ENCODE measurements at regions not wholly inside any gene's neighbourhood (a gene's known extent, or its start where the extent isn't known, plus 50 kb on each side); places are given as distances from the start of the nearest gene placed in this dataset.

GRCh38 chr5:24737163-24737562 lies 92.4 kb upstream of the CDH10 start:
- Histone ChIP-seq H3K27ac (no peak overlapping the region), H3K9ac (ENCODE audit: insufficient read length) (no peak overlapping the region), H3K36me3 (ENCODE audit: insufficient read depth, low read length) (no peaks in the 10 kb centered on the region), H3K4me3 (no peak overlapping the region), H3K9me3 (ENCODE audit: low read depth, low read length) (no peaks in the 10 kb centered on the region)
- TF ChIP-seq POLR2AphosphoS5 (IDR thresholded peaks at IDR 0.05; ENCODE audit: borderline replicate concordance, low read depth, low read length) (no peak), FOXP2 (optimal IDR thresholded peaks at IDR 0.05; ENCODE audit: control extremely low read depth, extremely low read length, insufficient read depth) (no peak), EZH2 (IDR thresholded peaks at IDR 0.05) (no peak)
- no peak for DNase-seq (ENCODE audit: low read depth, low spot score)

GRCh38 chr5:24735284-24735683 lies 90.5 kb upstream of the CDH10 start:
- no peak for DNase-seq (ENCODE audit: low read depth, low spot score)
- Histone ChIP-seq H3K9ac (ENCODE audit: insufficient read length) (no peak overlapping the region), H3K4me3 (no peak overlapping the region), H3K36me3 (ENCODE audit: insufficient read depth, low read length) (no peaks in the 10 kb centered on the region), H3K9me3 (ENCODE audit: low read depth, low read length) (no peaks in the 10 kb centered on the region), H3K27ac (no peak overlapping the region)
- TF ChIP-seq POLR2AphosphoS5 (IDR thresholded peaks at IDR 0.05; ENCODE audit: borderline replicate concordance, low read depth, low read length) (no peak), FOXP2 (optimal IDR thresholded peaks at IDR 0.05; ENCODE audit: control extremely low read depth, extremely low read length, insufficient read depth) (no peak), EZH2 (IDR thresholded peaks at IDR 0.05) (no peak)

- TF ChIP-seq FOXP2 (optimal IDR thresholded peaks at IDR 0.05; ENCODE audit: control extremely low read depth, extremely low read length, insufficient read depth) (no peak), POLR2AphosphoS5 (IDR thresholded peaks at IDR 0.05; ENCODE audit: borderline replicate concordance, low read depth, low read length) (no peak), EZH2 (IDR thresholded peaks at IDR 0.05) (no peak)
These were observed 87.4 kb upstream of the CDH10 start for GRCh38 chr5:24732184-24732583.

GRCh38 chr5:24720743-24721142 lies 76.0 kb upstream of the CDH10 start:
- no peaks in the 10 kb centered on the region for H3K9me3 ChIP-seq (ENCODE audit: low read depth, low read length)
- no peak for DNase-seq (ENCODE audit: low read depth, low spot score)
- no peak for TF ChIP-seq EZH2 (IDR thresholded peaks at IDR 0.05)
- no peak for TF ChIP-seq FOXP2 (optimal IDR thresholded peaks at IDR 0.05; ENCODE audit: control extremely low read depth, extremely low read length, insufficient read depth)
- no peak for TF ChIP-seq POLR2AphosphoS5 (IDR thresholded peaks at IDR 0.05; ENCODE audit: borderline replicate concordance, low read depth, low read length)
- no peaks in the 10 kb centered on the region for H3K36me3 ChIP-seq (ENCODE audit: insufficient read depth, low read length)
- no peak overlapping the region for H3K9ac ChIP-seq (ENCODE audit: insufficient read length)
- H3K27ac ChIP-seq = no peak overlapping the region
- H3K4me3 ChIP-seq = no peak overlapping the region

More at GRCh38 chr5:24732184-24732583, 87.4 kb upstream of the CDH10 start:
- Histone ChIP-seq H3K9me3 (ENCODE audit: low read depth, low read length) (no peaks in the 10 kb centered on the region), H3K4me3 (no peak overlapping the region), H3K9ac (ENCODE audit: insufficient read length) (no peak overlapping the region), H3K27ac (no peak overlapping the region), H3K36me3 (ENCODE audit: insufficient read depth, low read length) (no peaks in the 10 kb centered on the region)
- no peak for DNase-seq (ENCODE audit: low read depth, low spot score)

GRCh38 chr5:24714746-24715145 lies 70.0 kb upstream of the CDH10 start:
- DNase-seq (ENCODE audit: low read depth, low spot score) = no peak
- Histone ChIP-seq H3K27ac (no peak overlapping the region), H3K4me3 (no peak overlapping the region), H3K9me3 (ENCODE audit: low read depth, low read length) (no peaks in the 10 kb centered on the region), H3K9ac (ENCODE audit: insufficient read length) (no peak overlapping the region), H3K36me3 (ENCODE audit: insufficient read depth, low read length) (no peaks in the 10 kb centered on the region)
- TF ChIP-seq FOXP2 (optimal IDR thresholded peaks at IDR 0.05; ENCODE audit: control extremely low read depth, extremely low read length, insufficient read depth) (no peak), EZH2 (IDR thresholded peaks at IDR 0.05) (no peak), POLR2AphosphoS5 (IDR thresholded peaks at IDR 0.05; ENCODE audit: borderline replicate concordance, low read depth, low read length) (no peak)

GRCh38 chr5:24712947-24713346 lies 68.2 kb upstream of the CDH10 start:
- no peaks in the 10 kb centered on the region for H3K9me3 ChIP-seq (ENCODE audit: low read depth, low read length)
- TF ChIP-seq FOXP2 (optimal IDR thresholded peaks at IDR 0.05; ENCODE audit: control extremely low read depth, extremely low read length, insufficient read depth) (no peak), POLR2AphosphoS5 (IDR thresholded peaks at IDR 0.05; ENCODE audit: borderline replicate concordance, low read depth, low read length) (no peak), EZH2 (IDR thresholded peaks at IDR 0.05) (no peak)
- no peak overlapping the region for H3K4me3 ChIP-seq
- H3K36me3 ChIP-seq (ENCODE audit: insufficient read depth, low read length) = no peaks in the 10 kb centered on the region
- no peak for DNase-seq (ENCODE audit: low read depth, low spot score)
- no peak overlapping the region for H3K27ac ChIP-seq
- H3K9ac ChIP-seq (ENCODE audit: insufficient read length) = no peak overlapping the region

GRCh38 chr5:24712047-24712446 lies 67.3 kb upstream of the CDH10 start:
- TF ChIP-seq POLR2AphosphoS5 (IDR thresholded peaks at IDR 0.05; ENCODE audit: borderline replicate concordance, low read depth, low read length) (no peak), EZH2 (IDR thresholded peaks at IDR 0.05) (no peak), FOXP2 (optimal IDR thresholded peaks at IDR 0.05; ENCODE audit: control extremely low read depth, extremely low read length, insufficient read depth) (no peak)
- no peaks in the 10 kb centered on the region for H3K36me3 ChIP-seq (ENCODE audit: insufficient read depth, low read length)
- no peaks in the 10 kb centered on the region for H3K9me3 ChIP-seq (ENCODE audit: low read depth, low read length)
- no peak for DNase-seq (ENCODE audit: low read depth, low spot score)
- no peak overlapping the region for H3K27ac ChIP-seq
- no peak overlapping the region for H3K9ac ChIP-seq (ENCODE audit: insufficient read length)
- H3K4me3 ChIP-seq = no peak overlapping the region

- H3K36me3 ChIP-seq (ENCODE audit: insufficient read depth, low read length) = no peaks in the 10 kb centered on the region
- no peak for TF ChIP-seq EZH2 (IDR thresholded peaks at IDR 0.05)
- no peak for TF ChIP-seq POLR2AphosphoS5 (IDR thresholded peaks at IDR 0.05; ENCODE audit: borderline replicate concordance, low read depth, low read length)
- no peak for TF ChIP-seq FOXP2 (optimal IDR thresholded peaks at IDR 0.05; ENCODE audit: control extremely low read depth, extremely low read length, insufficient read depth)
- no peak overlapping the region for H3K4me3 ChIP-seq
- H3K9ac ChIP-seq (ENCODE audit: insufficient read length) = no peak overlapping the region
- H3K27ac ChIP-seq = no peak overlapping the region
- H3K9me3 ChIP-seq (ENCODE audit: low read depth, low read length) = no peaks in the 10 kb centered on the region
- DNase-seq (ENCODE audit: low read depth, low spot score) = no peak
These were observed 59.2 kb upstream of the CDH10 start for GRCh38 chr5:24703934-24704333.

Data from SK-N-MC (cell line).